ENCODE measurements at regions not wholly inside any gene's neighbourhood (a gene's known extent, or its start where the extent isn't known, plus 50 kb on each side); places are given as distances from the start of the nearest gene placed in this dataset.
"Not testable (repeated sequence)": the region's sequence is repeated elsewhere in the genome, so short reads cannot be mapped to it uniquely, and the experiment has no call there.

DNA sequence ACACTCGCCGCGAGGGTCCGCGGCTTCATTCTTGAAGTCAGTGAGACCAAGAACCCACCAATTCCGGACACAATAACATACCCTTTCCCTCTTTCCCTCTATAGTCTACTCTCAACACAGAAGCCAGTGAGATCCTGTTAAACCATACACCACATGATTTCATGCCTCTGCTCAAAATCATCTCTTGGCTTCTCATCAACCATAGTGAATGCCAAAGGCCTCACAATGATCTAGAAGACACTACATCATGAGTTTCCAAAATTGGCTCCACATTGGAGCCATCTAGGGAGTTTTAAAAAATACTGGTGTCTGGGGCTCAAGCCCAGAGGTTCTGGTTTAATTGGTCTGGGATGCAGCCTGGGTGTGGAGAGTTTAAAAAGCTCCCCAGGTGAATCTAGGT is 124.5 kb downstream of the EFNB1 start:
- Histone ChIP-seq H3K36me3 (no peaks in the 10 kb centered on the region), H3K27ac (no peak overlapping the region), H3K4me1 (no peaks in the 10 kb centered on the region), H3K9me3 (replicated peaks) (no peaks in the 10 kb centered on the region), H3K27me3 (no peaks in the 10 kb centered on the region), H3K4me3 (no peak overlapping the region)
- no peak for DNase-seq

DNA sequence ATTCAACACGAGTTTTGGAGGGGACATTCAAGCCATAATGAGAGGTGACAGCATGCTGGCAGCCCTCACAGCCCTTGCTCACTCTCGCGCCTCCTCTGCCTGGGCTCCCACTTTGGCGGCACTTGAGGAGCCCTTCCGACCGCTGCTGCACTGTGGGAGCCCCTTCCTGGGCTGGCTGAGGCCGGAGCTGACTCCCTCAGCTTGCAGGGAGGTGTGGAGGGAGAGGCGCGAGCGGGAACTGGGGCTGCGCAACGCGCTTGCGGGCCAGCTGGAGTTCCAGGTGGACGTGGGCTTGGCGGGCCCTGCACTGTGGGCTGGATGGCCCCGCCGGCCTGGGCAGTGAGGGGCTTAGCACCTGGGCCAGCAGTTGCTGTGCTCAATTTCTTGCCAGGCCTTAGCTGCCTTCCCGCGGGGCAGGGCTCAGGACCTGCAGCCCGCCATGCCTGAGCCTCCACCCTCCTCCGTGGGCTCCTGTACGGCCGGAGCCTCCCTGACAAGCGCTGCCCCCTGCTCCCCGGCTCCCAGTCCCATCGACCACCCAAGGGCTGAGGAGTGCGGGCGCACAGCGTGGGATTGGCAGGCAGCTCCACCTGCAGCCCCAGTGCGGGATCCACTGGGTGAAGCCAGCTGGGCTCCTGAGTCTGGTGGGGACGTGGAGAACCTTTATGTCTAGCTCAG is 123.3 kb downstream of the EFNB1 start:
- not testable (repeated sequence) for H3K4me1 ChIP-seq; DNase-seq; H3K4me3 ChIP-seq; H3K9me3 ChIP-seq (replicated peaks); H3K36me3 ChIP-seq; H3K27me3 ChIP-seq; H3K27ac ChIP-seq

- Histone ChIP-seq H3K9me3 (replicated peaks) (no peaks in the 10 kb centered on the region), H3K4me3 (no peak overlapping the region), H3K36me3 (no peaks in the 10 kb centered on the region), H3K27ac (no peak overlapping the region), H3K27me3 (no peaks in the 10 kb centered on the region), H3K4me1 (no peaks in the 10 kb centered on the region)
- DNase-seq, result no peak
These were observed 122.1 kb downstream of the EFNB1 start for GRCh38 chrX:68950937-68951336.

DNA sequence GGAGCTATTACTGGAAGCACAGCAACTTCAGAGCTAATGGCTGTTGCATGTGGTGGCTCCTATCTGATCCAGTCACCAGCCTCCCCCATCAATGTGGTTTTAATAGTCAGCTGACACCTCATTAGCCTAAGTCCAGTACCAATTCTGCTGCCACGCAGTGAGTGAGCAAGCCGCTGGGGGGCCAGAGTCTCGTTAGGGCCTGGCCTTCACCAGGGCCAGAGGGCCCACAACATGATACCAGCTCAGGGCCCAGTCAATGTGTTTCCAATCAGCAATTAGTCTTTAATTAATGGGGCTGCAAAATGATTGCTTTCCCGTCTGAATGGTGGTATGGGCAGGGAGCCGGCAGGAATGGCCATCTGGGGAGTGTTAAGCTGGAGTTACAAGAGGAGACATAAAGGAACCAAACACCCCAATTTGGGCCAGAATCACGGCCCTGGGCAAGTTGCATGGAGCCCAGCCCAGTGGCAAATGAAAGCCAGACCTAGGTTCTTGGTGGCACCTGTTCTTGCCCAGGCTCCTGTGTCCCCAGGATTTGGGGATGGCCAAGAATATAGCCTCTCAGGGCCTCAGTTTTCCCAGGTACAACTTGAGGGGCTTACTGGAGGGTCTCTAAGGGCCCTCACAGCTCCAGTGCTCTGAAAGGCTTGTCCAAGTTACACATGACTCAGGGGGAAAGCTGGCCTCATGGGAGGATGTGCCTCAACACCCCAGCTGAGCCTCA is 119.2 kb downstream of the EFNB1 start:
- no peaks in the 10 kb centered on the region for H3K27me3 ChIP-seq
- DNase-seq, result no peak
- no peak overlapping the region for H3K27ac ChIP-seq
- no peaks in the 10 kb centered on the region for H3K36me3 ChIP-seq
- H3K4me3 ChIP-seq, result no peak overlapping the region
- H3K4me1 ChIP-seq, result no peaks in the 10 kb centered on the region
- no peaks in the 10 kb centered on the region for H3K9me3 ChIP-seq (replicated peaks)

DNA sequence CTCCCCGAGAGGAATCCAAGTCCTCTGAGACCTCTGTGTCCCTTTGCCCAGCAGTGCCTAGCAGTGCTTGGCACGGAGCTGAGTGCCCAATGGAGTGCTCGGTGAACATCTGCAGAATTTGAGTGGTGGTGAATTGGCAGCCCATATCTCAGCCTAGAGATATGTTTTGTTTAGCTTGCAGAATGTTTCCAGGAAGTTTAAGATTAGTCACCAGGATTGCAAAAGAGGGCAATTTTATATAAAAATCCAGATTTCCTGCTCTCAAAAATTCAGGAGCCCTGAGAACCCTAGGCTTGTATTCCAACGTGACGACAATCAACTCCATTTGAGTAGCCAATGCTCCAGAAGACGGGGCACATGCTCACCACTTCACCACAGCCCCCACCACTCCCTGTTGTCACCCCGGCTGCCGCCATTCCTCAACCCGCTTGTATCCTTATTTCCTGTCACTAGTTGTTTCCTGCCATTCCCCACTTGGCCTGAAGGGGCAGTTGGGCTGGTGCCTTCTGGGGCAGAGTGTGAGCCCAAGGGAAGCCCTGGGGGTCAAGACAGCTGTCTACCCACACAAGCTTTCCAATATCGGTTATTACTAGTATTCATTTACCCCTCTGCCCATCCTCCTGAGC is 116.9 kb downstream of the EFNB1 start:
- no peak overlapping the region for H3K4me3 ChIP-seq
- no peaks in the 10 kb centered on the region for H3K27me3 ChIP-seq
- H3K9me3 ChIP-seq (replicated peaks), result no peaks in the 10 kb centered on the region
- H3K27ac ChIP-seq, result no peak overlapping the region
- no peaks in the 10 kb centered on the region for H3K4me1 ChIP-seq
- no peaks in the 10 kb centered on the region for H3K36me3 ChIP-seq
- peak; percentile 21 to 44 for DNase-seq

GRCh38 chrX:68945081-68945602 is 116.3 kb downstream of the EFNB1 start:
- Histone ChIP-seq H3K36me3 (no peaks in the 10 kb centered on the region), H3K4me3 (no peak overlapping the region), H3K27ac (no peak overlapping the region), H3K9me3 (replicated peaks) (no peaks in the 10 kb centered on the region), H3K4me1 (no peaks in the 10 kb centered on the region), H3K27me3 (no peaks in the 10 kb centered on the region)
- no peak for DNase-seq

DNA sequence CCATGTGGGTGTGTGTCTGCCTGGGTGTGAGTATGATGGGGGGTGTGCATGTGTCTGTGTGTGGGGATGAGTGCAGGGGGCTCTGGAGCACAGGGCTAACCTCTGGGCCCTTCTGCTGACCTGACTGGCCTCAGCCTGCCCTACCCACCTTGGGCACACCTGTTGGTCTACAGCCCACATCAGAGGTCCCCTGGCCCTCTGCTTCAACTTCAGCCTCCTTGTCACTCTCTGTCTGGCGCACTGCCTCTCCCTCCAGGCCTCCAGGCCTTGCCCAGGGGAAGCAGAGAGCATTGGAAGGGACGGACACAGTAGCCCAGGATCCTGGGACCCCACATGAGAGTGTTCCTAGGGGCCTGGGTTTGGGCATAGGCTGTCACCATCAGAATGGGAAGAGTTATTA is 115.4 kb downstream of the EFNB1 start:
- H3K4me3 ChIP-seq, result no peak overlapping the region

DNA sequence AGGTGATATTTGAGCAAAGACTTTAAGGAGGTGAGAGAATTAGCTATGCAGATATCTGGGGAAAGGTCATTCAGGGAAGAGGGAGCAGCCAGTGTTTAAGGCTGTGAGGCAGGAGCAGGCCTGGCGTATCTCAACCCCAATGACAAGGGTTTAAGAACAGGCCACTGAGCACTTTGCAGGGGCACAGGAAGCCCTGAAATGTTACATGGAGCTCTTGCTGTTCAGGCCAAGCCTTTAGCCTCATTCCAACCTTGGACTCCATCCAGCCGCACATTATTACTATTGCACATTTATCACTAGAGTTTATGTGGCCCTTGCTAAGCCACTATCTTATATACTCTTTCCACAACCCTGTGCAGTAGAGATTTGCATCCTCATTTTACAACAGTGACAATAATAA is 114.0 kb downstream of the EFNB1 start:
- H3K36me3 ChIP-seq, result no peaks in the 10 kb centered on the region
- no peak overlapping the region for H3K4me3 ChIP-seq
- DNase-seq, result no peak
- H3K27ac ChIP-seq, result no peak overlapping the region
- no peaks in the 10 kb centered on the region for H3K4me1 ChIP-seq
- H3K27me3 ChIP-seq, result no peaks in the 10 kb centered on the region
- no peaks in the 10 kb centered on the region for H3K9me3 ChIP-seq (replicated peaks)

More for the DNA sequence above, 115.4 kb downstream of the EFNB1 start:
- DNase-seq, result no peak
- no peaks in the 10 kb centered on the region for H3K9me3 ChIP-seq (replicated peaks)
- H3K27ac ChIP-seq, result no peak overlapping the region
- H3K4me1 ChIP-seq, result no peaks in the 10 kb centered on the region
- no peaks in the 10 kb centered on the region for H3K27me3 ChIP-seq
- no peaks in the 10 kb centered on the region for H3K36me3 ChIP-seq

DNA sequence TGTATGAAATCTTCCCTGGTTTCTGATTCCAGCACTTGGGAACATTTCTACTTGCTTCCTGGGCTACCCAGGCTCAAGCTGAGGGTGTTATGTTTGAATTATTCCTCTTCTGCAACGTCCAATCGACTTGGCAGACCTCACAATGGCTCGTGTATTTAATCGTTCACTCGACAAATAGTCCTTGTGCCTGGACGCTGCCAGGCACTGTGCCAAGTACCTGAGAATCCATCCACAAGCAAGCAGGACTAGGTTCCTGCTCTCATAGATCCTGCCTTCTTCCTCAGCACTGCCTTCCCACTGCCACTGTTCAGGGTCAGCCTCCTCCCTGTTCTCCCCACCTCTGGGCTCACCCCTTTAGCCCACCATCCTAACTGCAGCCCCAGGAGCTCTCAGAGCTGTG is 113.3 kb downstream of the EFNB1 start:
- H3K27me3 ChIP-seq, result no peaks in the 10 kb centered on the region
- no peaks in the 10 kb centered on the region for H3K9me3 ChIP-seq (replicated peaks)
- H3K36me3 ChIP-seq, result no peaks in the 10 kb centered on the region
- no peak overlapping the region for H3K4me3 ChIP-seq
- no peak overlapping the region for H3K27ac ChIP-seq
- no peak for DNase-seq
- no peaks in the 10 kb centered on the region for H3K4me1 ChIP-seq

GRCh38 chrX:68941385-68941952 is 112.6 kb downstream of the EFNB1 start:
- DNase-seq, result no peak
- H3K36me3 ChIP-seq, result no peaks in the 10 kb centered on the region
- H3K27me3 ChIP-seq, result no peaks in the 10 kb centered on the region
- no peaks in the 10 kb centered on the region for H3K9me3 ChIP-seq (replicated peaks)
- no peak overlapping the region for H3K4me3 ChIP-seq
- H3K4me1 ChIP-seq, result no peaks in the 10 kb centered on the region
- H3K27ac ChIP-seq, result no peak overlapping the region

DNA sequence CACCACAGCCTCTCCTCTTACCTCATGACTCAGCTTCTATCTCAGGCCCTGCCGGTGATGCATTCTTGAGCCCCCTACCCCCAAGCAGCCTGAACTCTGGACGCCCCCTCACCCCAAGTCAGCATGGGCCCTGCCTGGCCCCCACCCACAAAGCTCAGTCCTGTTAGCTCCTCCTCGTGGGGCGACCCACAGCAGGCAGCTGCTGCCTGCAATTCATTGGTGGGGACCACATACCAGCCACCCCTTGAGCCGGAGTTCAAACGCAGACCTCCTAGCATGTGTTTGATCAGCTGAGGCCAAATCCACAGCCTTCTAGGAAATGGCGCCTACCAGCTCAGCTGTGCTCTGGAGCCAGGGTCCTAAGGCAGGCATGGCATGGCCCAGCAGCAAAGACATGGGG is 111.8 kb downstream of the EFNB1 start:
- Histone ChIP-seq H3K9me3 (replicated peaks) (no peaks in the 10 kb centered on the region), H3K4me1 (no peaks in the 10 kb centered on the region)
- no peak for DNase-seq

GRCh38 chrX:68939868-68940267 is 111.0 kb downstream of the EFNB1 start:
- no peaks in the 10 kb centered on the region for H3K4me1 ChIP-seq
- no peaks in the 10 kb centered on the region for H3K36me3 ChIP-seq
- H3K9me3 ChIP-seq (replicated peaks), result no peaks in the 10 kb centered on the region
- H3K4me3 ChIP-seq, result no peak overlapping the region
- DNase-seq, result no peak
- no peak overlapping the region for H3K27ac ChIP-seq
- H3K27me3 ChIP-seq, result no peaks in the 10 kb centered on the region

More for the DNA sequence above, 111.8 kb downstream of the EFNB1 start:
- H3K36me3 ChIP-seq, result no peaks in the 10 kb centered on the region
- no peaks in the 10 kb centered on the region for H3K27me3 ChIP-seq
- no peak overlapping the region for H3K27ac ChIP-seq
- H3K4me3 ChIP-seq, result no peak overlapping the region

- Histone ChIP-seq H3K4me1 (no peaks in the 10 kb centered on the region), H3K27ac (no peak overlapping the region), H3K27me3 (no peaks in the 10 kb centered on the region), H3K36me3 (no peaks in the 10 kb centered on the region), H3K4me3 (no peak overlapping the region), H3K9me3 (replicated peaks) (no peaks in the 10 kb centered on the region)
- DNase-seq, result peak in 1 of 2 experiments; percentile 25
These were observed 109.6 kb downstream of the EFNB1 start for GRCh38 chrX:68938244-68939004.

GRCh38 chrX:68937581-68937980 is 108.8 kb downstream of the EFNB1 start:
- H3K9me3 ChIP-seq (replicated peaks), result no peaks in the 10 kb centered on the region
- no peak overlapping the region for H3K4me3 ChIP-seq
- H3K27ac ChIP-seq, result no peak overlapping the region
- no peak for DNase-seq
- no peaks in the 10 kb centered on the region for H3K27me3 ChIP-seq
- no peaks in the 10 kb centered on the region for H3K36me3 ChIP-seq
- H3K4me1 ChIP-seq, result no peaks in the 10 kb centered on the region
